AG04449 (cell line): ENCODE measurements at regions not wholly inside any gene's neighbourhood (a gene's known extent, or its start where the extent isn't known, plus 50 kb on each side); places are given as distances from the start of the nearest gene placed in this dataset.

Experiments used
- CTCF ChIA-PET: fragments of 350-600 bp; formaldehyde crosslinking; extraction: SDS; loops from one replicate; lab custom pipeline; 2021; ENCODE audit warnings: antibody characterized with exemption; lab: Yijun Ruan, JAX
- POLR2A ChIA-PET: fragments of 400-600, 350-600 bp; formaldehyde crosslinking; extraction: SDS; loops from one replicate; lab custom pipeline; 2020; ENCODE audit warnings: antibody characterized with exemption, inconsistent platforms; lab: Yijun Ruan, JAX
- DNase-seq: peaks from one replicate; pipeline ENCODE4 v3.0.0-alpha.2; 2010; ENCODE audit warnings: low read depth, low spot score
- H3K4me3 ChIP-seq: 2 replicates; pipeline ENCODE4 v1.5.1; 2011; ENCODE audit warnings: low read depth, mild to moderate bottlenecking, control low read depth, low read length
- TF ChIP-seq, protein P1 (sequence below): IDR thresholded peaks from one replicate; pipeline ENCODE4 v1.5.1; 2011; ENCODE audit warnings: mild to moderate bottlenecking, moderate library complexity, low read length, control low read depth, inconsistent platforms; ENCODE audit not compliant: insufficient read depth; ENCODE audit errors: missing control alignments

DNA sequence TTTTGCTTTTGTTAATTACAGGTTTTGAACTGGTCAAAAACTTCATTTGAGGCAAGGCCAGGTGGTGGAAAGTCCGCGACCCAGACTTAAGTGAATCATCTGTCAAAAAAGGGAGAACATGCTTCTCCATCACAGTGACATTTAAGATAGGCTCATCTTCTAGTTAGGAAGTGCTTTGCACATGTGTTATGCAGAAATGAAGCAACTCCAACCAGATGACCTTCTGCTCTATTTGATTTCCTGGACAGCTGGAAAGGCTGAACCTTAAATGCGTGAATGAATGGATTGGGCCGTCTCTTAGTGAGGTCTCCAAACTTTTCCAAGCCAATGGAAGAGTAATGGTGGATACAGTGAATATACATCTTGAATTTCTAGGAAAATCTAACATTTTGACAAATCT, 101.6 kb upstream of the FAM13C start:
- H3K4me3 ChIP-seq: no peak overlapping the region
- no peak for DNase-seq
- ChIA-PET POLR2A (no interaction called here), CTCF (interaction anchor here (1.8 to 2.8 kb wide), 3 partner anchors 12 to 224 kb away, joined by 5 to 26 read pairs (median 10); no protein-coding TSS in a partner anchor)
- TF ChIP-seq, protein P1, sequence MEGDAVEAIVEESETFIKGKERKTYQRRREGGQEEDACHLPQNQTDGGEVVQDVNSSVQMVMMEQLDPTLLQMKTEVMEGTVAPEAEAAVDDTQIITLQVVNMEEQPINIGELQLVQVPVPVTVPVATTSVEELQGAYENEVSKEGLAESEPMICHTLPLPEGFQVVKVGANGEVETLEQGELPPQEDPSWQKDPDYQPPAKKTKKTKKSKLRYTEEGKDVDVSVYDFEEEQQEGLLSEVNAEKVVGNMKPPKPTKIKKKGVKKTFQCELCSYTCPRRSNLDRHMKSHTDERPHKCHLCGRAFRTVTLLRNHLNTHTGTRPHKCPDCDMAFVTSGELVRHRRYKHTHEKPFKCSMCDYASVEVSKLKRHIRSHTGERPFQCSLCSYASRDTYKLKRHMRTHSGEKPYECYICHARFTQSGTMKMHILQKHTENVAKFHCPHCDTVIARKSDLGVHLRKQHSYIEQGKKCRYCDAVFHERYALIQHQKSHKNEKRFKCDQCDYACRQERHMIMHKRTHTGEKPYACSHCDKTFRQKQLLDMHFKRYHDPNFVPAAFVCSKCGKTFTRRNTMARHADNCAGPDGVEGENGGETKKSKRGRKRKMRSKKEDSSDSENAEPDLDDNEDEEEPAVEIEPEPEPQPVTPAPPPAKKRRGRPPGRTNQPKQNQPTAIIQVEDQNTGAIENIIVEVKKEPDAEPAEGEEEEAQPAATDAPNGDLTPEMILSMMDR: no peak

- H3K4me3 ChIP-seq: no peak overlapping the region
- TF ChIP-seq, protein P1: no peak
- POLR2A ChIA-PET: no interaction called here
- CTCF ChIA-PET: no interaction called here
- no peak for DNase-seq
These were observed 98.3 kb upstream of the FAM13C start for GRCh38 chr10:59460601-59461000.

DNA sequence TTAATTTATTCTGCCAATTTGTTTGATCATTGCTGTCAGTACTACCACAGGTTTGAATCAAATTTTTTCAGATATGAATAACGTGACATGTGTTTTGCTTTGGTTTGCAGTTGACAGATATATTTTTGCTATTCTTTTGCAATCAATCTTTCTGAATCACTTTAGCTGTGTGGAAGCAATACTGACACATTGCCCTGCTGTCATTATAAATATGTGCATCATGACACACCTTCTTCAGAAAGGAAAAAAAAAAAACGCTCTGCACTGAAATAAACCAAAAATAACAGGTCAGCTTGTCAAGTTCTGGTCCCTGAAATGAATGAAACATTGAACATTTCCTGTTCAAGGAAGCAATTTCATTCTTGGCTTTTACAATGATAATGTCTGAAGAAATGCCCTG, 93.8 kb upstream of the FAM13C start:
- CTCF ChIA-PET: no interaction called here
- TF ChIP-seq, protein P1: no peak
- H3K4me3 ChIP-seq: no peak overlapping the region
- no peak for DNase-seq
- POLR2A ChIA-PET: no interaction called here

- no peak for DNase-seq
- H3K4me3 ChIP-seq: no peak overlapping the region
- ChIA-PET POLR2A (no interaction called here), CTCF (no interaction called here)
- TF ChIP-seq, protein P1: no peak
These were observed 92.0 kb upstream of the FAM13C start for GRCh38 chr10:59454171-59454919.

- ChIA-PET CTCF (no interaction called here), POLR2A (no interaction called here)
- DNase-seq: no peak
- TF ChIP-seq, protein P1: no peak
- H3K4me3 ChIP-seq: no peak overlapping the region
These were observed 86.3 kb upstream of the FAM13C start for GRCh38 chr10:59448616-59449015.

DNA sequence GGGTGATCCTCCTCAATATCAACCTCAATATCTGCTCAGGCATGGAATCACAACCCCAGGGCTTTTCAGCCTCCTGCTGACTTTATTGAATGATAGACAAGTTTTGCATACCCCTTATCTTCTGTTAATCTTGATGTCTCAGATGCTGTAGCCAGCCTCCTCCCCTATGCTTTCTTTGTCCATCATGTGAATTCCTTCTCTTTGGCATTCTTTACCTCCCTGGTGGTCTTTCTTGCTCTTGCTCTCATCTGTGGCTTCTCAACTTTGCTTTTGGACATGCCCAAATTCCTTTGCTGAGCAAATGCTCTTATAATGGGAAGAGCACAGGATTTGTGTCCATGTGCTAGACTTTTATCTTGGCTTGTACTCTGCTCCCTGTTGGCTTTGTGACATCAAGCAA, 73.4 kb upstream of the FAM13C start:
- no peak for DNase-seq
- POLR2A ChIA-PET: no interaction called here
- TF ChIP-seq, protein P1: no peak
- no peak overlapping the region for H3K4me3 ChIP-seq
- CTCF ChIA-PET: no interaction called here
